NCI-H2107 treated with DMSO at 0.1 percent for 48 hours (cell line): ENCODE measurements at regions not wholly inside any gene's neighbourhood (a gene's known extent, or its start where the extent isn't known, plus 50 kb on each side); places are given as distances from the start of the nearest gene placed in this dataset.

Experiments used
- DNase-seq: peaks from one replicate; lab custom pipeline; 2025; ENCODE audit not compliant: unreplicated experiment; lab: John Stamatoyannopoulos, UW

DNA sequence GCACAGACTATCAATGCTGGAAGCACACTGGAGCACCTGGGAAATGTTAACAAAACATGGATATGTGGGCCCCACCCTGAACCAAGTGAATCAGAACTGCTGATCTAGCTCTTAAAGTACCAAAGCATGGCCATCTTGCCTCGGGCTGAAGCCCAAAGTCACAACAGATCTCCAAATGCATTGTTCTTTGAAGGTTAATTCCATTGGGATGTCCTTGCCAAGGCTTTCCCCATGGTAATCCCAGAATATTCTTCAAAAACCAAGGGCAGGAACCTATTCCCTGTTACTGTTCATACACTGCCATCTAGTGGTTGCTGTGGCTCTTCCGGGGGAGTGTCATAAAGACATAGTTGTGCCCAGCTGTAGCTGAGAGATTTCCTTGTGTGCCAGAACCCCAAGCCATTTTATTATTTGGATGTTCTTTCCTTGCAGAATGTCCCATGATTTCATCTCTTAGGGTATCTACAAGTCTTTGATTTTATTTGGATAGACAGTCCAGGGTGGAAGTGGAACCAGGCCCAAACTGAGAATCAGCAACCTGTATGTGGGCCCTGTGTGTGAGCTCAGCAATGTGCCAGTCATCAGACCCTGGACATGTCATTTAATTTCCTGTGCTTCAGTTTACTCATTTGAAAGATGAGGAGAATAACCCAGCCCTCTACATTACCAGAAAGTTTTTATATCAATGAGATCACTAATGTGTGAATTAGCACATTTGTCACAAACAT lies 290.0 kb downstream of the ACTL7B start:
- peak; percentile 51 for DNase-seq

DNA sequence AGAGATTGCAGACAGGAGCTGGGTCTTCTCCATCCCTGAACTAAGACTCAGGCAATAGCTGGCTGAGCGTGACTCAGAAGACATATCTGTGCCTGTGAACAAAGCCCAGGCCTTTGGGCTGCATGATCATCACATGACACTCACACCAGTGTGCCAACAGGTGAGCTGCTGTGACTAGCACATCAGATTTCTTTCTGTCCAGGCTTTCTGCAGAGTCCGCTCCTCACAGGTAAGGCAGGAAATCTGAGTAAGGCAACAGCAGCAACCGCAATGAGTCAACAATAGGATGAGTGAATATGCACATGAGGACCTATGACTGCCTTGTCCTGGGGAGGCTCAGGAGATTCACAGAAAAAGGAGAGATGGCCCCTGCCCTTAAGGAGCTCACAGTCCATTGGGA lies 293.6 kb downstream of the ACTL7B start:
- DNase-seq: no peak

DNA sequence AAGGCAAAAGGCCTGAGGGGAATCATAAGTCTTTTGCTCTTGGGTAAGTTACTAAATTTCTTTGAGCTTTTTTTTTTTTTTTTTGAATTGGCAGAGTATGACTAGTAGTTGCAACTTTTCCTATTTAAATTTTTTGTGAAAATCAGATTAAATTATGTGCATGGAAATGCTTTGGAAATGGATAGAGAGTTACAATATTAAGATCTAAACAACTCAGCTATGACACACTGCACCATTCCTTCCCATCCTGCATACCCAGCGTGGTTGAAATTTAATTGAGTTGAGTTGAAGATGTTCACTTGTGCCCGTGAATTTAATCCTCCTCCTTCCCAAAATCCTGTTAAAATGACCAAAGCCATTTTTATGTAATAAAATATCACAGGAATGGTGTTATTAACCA lies 296.4 kb downstream of the ACTL7B start:
- no peak for DNase-seq

- DNase-seq: no peak
These were observed 301.0 kb downstream of the ACTL7B start for GRCh38 chr9:108554831-108555230.

DNA sequence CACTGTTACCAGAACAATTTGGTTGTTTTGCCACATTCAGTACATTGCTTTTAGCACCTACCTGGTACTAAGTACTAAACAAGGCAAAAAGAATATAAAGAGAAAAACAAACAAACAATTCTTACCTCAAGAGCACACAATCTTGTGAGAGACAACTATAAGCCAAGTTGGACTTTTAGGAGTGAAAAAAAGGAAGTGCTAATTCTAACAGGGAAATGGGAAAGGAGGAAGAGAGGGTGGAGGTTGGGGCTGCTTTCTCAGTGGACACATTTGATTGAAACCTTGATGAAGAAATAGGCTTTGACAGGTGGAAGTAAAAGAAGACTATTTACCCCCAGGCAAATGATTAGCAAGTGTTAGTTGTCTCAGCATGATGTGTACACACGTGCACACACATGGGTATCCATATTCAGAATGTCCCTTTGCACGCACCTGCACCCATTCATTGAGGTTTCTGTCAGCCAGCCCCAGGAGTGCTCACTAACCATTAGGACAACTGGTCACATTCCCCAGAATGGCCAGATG lies 302.6 kb downstream of the ACTL7B start:
- DNase-seq: no peak

GRCh38 chr9:108552459-108553040 lies 303.2 kb downstream of the ACTL7B start:
- DNase-seq: no peak

DNA sequence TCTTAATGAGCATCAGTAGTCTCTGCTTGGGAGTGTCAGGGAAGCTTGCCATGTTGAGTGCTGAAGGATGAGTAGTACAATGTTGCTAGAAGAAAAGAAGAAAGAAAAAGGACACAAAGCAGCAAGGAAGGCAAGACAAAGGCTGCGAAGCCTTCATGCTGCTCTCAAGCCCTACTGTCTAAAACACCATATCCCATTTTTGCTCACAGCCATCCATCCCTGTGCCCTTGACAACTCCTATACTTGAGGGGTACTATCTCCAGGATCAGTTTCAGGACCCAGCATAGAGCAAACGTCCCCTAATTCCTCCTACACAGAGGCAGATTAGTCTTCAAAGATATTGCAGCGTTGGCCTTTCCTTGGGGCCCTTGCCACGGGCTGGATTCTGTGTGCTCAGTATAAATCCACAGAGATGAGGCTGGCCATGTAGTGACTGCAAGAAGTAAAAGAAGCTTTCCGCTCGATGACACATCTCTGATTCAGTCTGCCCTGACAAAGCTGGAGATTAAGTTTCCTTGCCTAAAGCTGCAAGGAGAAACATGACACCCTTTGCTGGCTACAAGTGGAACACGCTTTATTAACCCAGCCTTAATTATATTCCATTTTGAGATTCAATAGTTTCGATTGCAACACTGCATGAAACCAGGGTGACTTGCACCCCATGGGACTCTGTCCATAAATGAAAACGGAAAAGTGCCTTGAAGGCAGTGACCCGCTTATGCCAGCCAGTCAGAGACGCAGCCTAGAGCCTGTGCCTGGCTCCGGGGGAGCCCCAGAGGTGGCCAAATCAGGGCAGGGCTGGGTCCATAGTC lies 304.6 kb downstream of the ACTL7B start:
- DNase-seq: peak; percentile 24

GRCh38 chr9:108550106-108550505 lies 305.7 kb downstream of the ACTL7B start:
- no peak for DNase-seq

GRCh38 chr9:108549184-108549583 lies 306.6 kb downstream of the ACTL7B start:
- no peak for DNase-seq

DNA sequence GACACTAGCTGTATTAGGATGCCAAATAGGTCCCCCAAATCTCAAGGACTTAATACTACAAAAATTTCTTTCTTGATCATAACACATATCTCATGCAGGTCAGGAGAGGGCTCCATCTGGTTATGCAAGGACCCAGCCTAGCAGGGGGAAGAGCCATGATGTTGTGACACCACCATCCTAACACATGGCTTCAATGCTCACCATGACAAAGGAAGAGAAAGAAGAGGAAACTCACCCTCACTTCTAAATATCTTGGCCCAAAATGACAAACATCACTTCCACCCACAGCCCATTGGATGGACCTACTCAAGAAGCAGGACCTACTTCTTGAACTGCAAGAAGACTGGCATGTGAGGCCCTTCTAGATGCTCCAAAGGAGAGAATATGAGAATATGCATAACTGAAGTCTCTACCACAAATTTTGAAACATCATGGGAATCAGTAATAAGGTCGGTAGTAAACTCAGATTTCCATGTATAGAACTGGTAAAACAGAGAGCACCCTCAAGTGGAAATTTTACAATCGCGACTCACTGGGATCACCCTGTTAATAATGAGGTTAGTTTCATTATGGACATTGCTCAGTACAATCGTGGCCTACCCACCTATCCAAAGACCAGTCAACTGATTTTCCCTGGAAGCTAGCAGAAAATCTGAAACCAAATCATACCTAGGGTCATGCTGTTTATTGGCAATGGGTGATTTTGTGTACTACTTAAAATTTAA lies 308.2 kb downstream of the ACTL7B start:
- no peak for DNase-seq

GRCh38 chr9:108546215-108546614 lies 309.6 kb downstream of the ACTL7B start:
- no peak for DNase-seq

- DNase-seq: no peak
These were observed 310.4 kb downstream of the ACTL7B start for GRCh38 chr9:108545436-108545835.

DNA sequence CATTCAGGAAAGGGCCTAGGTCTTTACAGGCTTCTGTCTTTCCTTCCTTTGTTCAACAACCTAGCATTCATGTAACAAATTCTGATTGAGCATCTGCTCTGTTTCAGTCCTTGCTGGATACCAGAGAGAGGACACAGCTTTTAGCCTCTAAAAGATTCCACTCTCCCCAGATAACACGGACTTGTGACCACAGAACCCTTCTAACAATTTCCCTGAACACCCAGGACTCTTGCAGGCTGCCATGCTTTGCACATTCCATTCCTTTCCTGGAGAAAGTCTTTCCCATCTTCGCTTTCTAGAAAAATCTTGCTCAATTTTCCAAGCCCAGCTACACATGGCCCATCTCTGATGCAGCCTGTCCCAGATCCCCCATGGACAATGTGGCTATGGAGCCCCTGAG lies 310.9 kb downstream of the ACTL7B start:
- no peak for DNase-seq

GRCh38 chr9:108543251-108543778 lies 312.5 kb downstream of the ACTL7B start:
- DNase-seq: no peak

GRCh38 chr9:108537756-108538155 lies 318.0 kb downstream of the ACTL7B start:
- DNase-seq: no peak

DNA sequence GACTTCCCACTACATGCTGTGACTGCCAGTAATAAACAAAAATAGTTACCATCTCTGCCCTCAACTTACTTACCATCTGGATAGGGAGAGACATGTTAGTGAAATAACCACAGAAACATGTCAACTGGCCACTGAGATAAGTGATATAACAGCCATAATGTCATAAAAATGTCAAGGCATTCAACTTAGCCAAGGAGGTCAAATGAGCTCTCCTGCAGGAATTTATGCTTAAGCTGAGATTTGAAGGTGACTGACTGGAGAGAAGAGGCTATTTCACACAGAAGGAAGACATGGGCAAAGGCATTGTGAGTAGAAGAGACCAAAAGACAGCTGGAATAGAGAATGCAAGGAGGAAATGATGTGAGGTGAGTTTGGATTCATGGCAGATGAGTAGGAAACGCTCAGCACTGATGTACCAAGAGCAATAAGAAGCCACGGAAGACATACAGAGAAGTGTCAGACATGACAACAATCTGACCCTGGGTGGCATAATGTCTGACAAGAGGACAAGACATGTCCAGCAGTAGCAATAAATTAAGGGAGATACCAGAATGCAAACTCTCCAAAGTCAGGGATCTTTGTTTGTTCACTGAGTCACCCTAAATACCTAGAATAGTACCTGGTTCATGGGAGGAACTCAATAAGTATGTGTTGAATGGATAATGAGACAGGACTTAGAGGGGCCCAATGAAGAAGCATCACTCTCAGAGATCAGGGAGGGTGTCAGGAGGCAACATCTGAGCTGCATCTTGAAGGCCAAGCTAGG lies 318.8 kb downstream of the ACTL7B start:
- DNase-seq: no peak

- DNase-seq: no peak
These were observed 320.3 kb downstream of the ACTL7B start for GRCh38 chr9:108535526-108535925.

GRCh38 chr9:108534741-108535140 lies 321.0 kb downstream of the ACTL7B start:
- no peak for DNase-seq

DNA sequence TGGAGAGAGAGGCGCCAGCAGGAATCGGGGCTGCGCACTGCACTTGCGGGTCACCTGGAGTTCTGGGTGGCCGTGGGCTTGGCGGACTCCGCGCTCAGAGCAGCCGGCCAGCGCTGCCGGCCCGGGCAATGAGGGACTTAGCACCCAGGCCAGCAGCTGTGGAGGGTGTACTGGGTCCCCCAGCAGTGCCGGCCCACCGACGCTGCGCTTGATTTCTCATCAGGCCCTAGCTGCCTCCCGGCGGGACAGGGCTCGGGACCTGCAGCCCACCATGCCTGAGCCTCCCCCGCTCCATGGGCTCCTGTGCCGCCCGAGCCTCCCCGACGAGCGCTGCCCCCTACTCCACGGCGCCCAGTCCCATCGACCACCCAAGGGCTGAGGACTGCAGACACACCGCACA lies 325.6 kb downstream of the ACTL7B start:
- DNase-seq: no peak

DNA sequence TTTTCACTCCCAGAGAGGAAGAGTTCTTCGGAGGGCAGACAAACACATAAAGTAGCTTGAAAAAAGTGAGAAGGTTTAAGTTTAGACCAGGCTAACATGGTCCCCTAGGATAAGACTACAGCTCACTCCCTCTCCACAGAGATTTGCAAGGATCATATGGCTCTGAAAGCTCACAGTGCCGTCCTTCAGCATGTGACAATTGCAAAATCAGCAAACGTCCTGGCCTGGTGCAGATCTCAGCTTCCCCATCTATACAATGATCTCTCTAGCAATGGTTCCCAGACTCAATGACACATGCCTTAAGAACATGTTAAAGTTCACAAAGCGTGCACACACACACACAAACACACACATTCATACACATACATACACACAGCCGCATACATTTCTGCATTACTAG lies 327.6 kb downstream of the ACTL7B start:
- no peak for DNase-seq
